ENCODE measurements at regions not wholly inside any gene's neighbourhood (a gene's known extent, or its start where the extent isn't known, plus 50 kb on each side); places are given as distances from the start of the nearest gene placed in this dataset.

GRCh38 chr5:98570010-98570409 lies 203.5 kb upstream of the RGMB start:
- ATAC-seq, result no peak
- Histone ChIP-seq H3K36me3 (ENCODE audit: control insufficient read depth, insufficient read depth, low read length) (no peaks in the 10 kb centered on the region), H3K27me3 (ENCODE audit: control insufficient read depth, insufficient read depth, low read length) (no peaks in the 10 kb centered on the region), H3K9me3 (ENCODE audit: control insufficient read depth, insufficient read depth, low read length) (no peaks in the 10 kb centered on the region), H3K4me1 (ENCODE audit: control insufficient read depth, insufficient read depth, low read length) (no peaks in the 10 kb centered on the region), H3K4me3 (ENCODE audit: low read length) (no peak overlapping the region), H3K27ac (ENCODE audit: low read length) (no peak overlapping the region)
- Mint-ChIP-seq H3K27me3 (ENCODE audit: low read depth in 2 of 2) (no peaks in the 10 kb centered on the region), H3K27ac (no peak overlapping the region), H3K4me3 (no peak overlapping the region), H3K36me3 (no peaks in the 10 kb centered on the region), H3K4me1 (no peaks in the 10 kb centered on the region), H3K9me3 (peaks cover 5 to 7% of the 10 kb centered on the region in 2 donors)
- no peak for DNase-seq
- no CpG with 5 or more reads among the region's 1 CpG for WGBS (ENCODE audit: insufficient coverage)
- intact Hi-C loops (cut with micrococcal nuclease), result no loop called here
- TF ChIP-seq CTCF (IDR thresholded peaks at IDR 0.05), result no peak

DNA sequence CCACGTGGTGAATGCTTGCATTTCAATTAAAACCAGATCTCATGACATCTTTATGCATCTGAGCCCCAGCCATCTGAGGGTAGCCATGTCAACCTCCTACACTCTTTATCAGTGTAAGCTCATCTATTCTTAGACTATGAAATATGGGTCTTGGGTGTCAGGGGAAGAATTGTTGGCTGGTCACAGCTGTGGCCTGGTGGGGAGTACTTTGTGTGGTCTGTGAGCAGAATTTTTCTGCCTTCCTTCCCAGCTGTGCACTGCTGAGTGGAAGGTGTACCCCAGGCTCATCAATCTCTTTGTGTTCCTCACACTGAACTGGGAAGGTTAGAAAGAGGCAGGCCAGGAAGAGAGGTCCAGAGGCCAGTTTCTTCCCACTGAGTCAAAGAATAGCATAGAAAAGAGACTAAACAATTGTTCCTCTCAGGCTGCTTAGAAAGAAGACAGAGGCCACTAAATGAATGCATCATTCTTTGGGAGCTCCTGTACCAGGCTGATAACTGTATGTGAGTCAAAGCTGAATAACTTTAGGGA lies 202.7 kb upstream of the RGMB start:
- H3K27ac Mint-ChIP-seq, result no peak overlapping the region
- H3K27me3 Mint-ChIP-seq (ENCODE audit: low read depth in 2 of 2), result no peaks in the 10 kb centered on the region
- intact Hi-C loops (cut with micrococcal nuclease), result no loop called here

GRCh38 chr5:98573834-98574320 lies 199.6 kb upstream of the RGMB start:
- no peak overlapping the region for H3K4me3 ChIP-seq (ENCODE audit: low read length)
- no peak overlapping the region for H3K27ac ChIP-seq (ENCODE audit: low read length)
- ATAC-seq (no peak), DNase-seq (no peak)
- H3K27me3 ChIP-seq (ENCODE audit: control insufficient read depth, insufficient read depth, low read length), result no peaks in the 10 kb centered on the region
- Mint-ChIP-seq H3K9me3 (peaks cover 2 to 4% of the 10 kb centered on the region in 2 donors), H3K36me3 (no peaks in the 10 kb centered on the region), H3K4me3 (no peak overlapping the region), H3K27ac (no peak overlapping the region), H3K27me3 (ENCODE audit: low read depth in 2 of 2) (no peaks in the 10 kb centered on the region), H3K4me1 (no peaks in the 10 kb centered on the region)
- no peaks in the 10 kb centered on the region for H3K9me3 ChIP-seq (ENCODE audit: control insufficient read depth, insufficient read depth, low read length)
- H3K4me1 ChIP-seq (ENCODE audit: control insufficient read depth, insufficient read depth, low read length), result no peaks in the 10 kb centered on the region
- TF ChIP-seq CTCF (IDR thresholded peaks at IDR 0.05), result no peak
- WGBS (ENCODE audit: insufficient coverage), result 65% methylated on average over 2 of the region's 4 CpGs
- no peaks in the 10 kb centered on the region for H3K36me3 ChIP-seq (ENCODE audit: control insufficient read depth, insufficient read depth, low read length)
- intact Hi-C loops (cut with micrococcal nuclease), result no loop called here

More for the DNA sequence above, 202.7 kb upstream of the RGMB start:
- H3K4me3 Mint-ChIP-seq, result no peak overlapping the region
- H3K36me3 Mint-ChIP-seq, result no peaks in the 10 kb centered on the region
- no peaks in the 10 kb centered on the region for H3K27me3 ChIP-seq (ENCODE audit: control insufficient read depth, insufficient read depth, low read length)
- H3K4me1 Mint-ChIP-seq, result no peaks in the 10 kb centered on the region
- H3K9me3 Mint-ChIP-seq, result peaks cover 5 to 9% of the 10 kb centered on the region in 2 donors
- H3K27ac ChIP-seq (ENCODE audit: low read length), result no peak overlapping the region
- no peaks in the 10 kb centered on the region for H3K36me3 ChIP-seq (ENCODE audit: control insufficient read depth, insufficient read depth, low read length)
- no peak overlapping the region for H3K4me3 ChIP-seq (ENCODE audit: low read length)
- no peaks in the 10 kb centered on the region for H3K4me1 ChIP-seq (ENCODE audit: control insufficient read depth, insufficient read depth, low read length)
- no peak for TF ChIP-seq CTCF (IDR thresholded peaks at IDR 0.05)
- 29% methylated on average over 1 of the region's 1 CpG for WGBS (ENCODE audit: insufficient coverage)
- ATAC-seq (no peak), DNase-seq (no peak)
- no peaks in the 10 kb centered on the region for H3K9me3 ChIP-seq (ENCODE audit: control insufficient read depth, insufficient read depth, low read length)

DNA sequence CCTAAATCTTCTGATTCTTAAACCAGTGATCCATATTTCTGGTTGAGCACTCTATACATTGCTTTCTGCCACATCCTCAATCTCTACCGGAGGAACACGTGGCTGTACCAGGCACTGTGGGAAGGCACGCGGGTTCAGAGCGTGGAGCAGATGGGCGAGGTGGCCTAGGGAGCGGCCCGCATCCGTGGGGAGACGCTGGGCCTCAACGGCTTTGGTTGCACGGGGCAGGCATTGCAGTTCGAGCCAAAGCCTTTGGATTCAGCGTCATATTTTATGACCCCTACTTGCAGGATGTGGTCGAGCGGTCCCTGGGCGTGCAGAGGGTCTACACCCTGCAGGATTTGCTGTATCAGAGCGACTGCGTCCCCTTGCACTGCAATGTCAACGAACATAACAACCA lies 197.2 kb upstream of the RGMB start:
- Histone ChIP-seq H3K4me3 (ENCODE audit: low read length) (no peak overlapping the region), H3K9me3 (ENCODE audit: control insufficient read depth, insufficient read depth, low read length) (no peaks in the 10 kb centered on the region), H3K36me3 (ENCODE audit: control insufficient read depth, insufficient read depth, low read length) (no peaks in the 10 kb centered on the region), H3K27ac (ENCODE audit: low read length) (no peak overlapping the region), H3K4me1 (ENCODE audit: control insufficient read depth, insufficient read depth, low read length) (no peaks in the 10 kb centered on the region), H3K27me3 (ENCODE audit: control insufficient read depth, insufficient read depth, low read length) (no peaks in the 10 kb centered on the region)
- DNase-seq, result no peak
- no peaks in the 10 kb centered on the region for H3K36me3 Mint-ChIP-seq
- peaks cover 0 to 6% of the 10 kb centered on the region in 2 donors for H3K9me3 Mint-ChIP-seq
- ATAC-seq, result no peak
- intact Hi-C loops (cut with micrococcal nuclease), result no loop called here
- no peak overlapping the region for H3K4me3 Mint-ChIP-seq
- no peaks in the 10 kb centered on the region for H3K4me1 Mint-ChIP-seq
- no peak overlapping the region for H3K27ac Mint-ChIP-seq
- TF ChIP-seq CTCF (IDR thresholded peaks at IDR 0.05), result no peak
- WGBS (ENCODE audit: insufficient coverage), result 84% methylated on average over 20 of the region's 20 CpGs
- no peaks in the 10 kb centered on the region for H3K27me3 Mint-ChIP-seq (ENCODE audit: low read depth in 2 of 2)
